ENCODE measurements at regions not wholly inside any gene's neighbourhood (a gene's known extent, or its start where the extent isn't known, plus 50 kb on each side); places are given as distances from the start of the nearest gene placed in this dataset.

GRCh38 chr16:13772782-13773181 lies 147.2 kb upstream of the ERCC4 start:
- intact Hi-C loops (cut with DNase I; ENCODE audit: low total_unique reads): no loop called here
- TF ChIP-seq POLR2A (IDR thresholded peaks at IDR 0.05) (no peak), CTCF (IDR thresholded peaks at IDR 0.05) (no peak)
- Histone ChIP-seq H3K9me3 (no peaks in the 10 kb centered on the region), H3K27ac (no peak overlapping the region), H3K36me3 (ENCODE audit: low read depth, missing control alignments) (no peaks in the 10 kb centered on the region), H3K4me1 (no peaks in the 10 kb centered on the region), H3K27me3 (no peaks in the 10 kb centered on the region), H3K4me3 (no peak overlapping the region)
- WGBS, 2 donors: 86% methylated on average over 1 of the region's 1 CpG
- no peak for DNase-seq

- peak overlapping the region in 1 of 2 donors; percentile 19 for H3K4me3 ChIP-seq
- DNase-seq: peak; percentile 26
- no peaks in the 10 kb centered on the region for H3K9me3 ChIP-seq
- TF ChIP-seq POLR2A (IDR thresholded peaks at IDR 0.05) (no peak), CTCF (IDR thresholded peaks at IDR 0.05) (no peak)
- H3K36me3 ChIP-seq (ENCODE audit: low read depth, missing control alignments): no peaks in the 10 kb centered on the region
- H3K27ac ChIP-seq: no peak overlapping the region
- no peaks in the 10 kb centered on the region for H3K27me3 ChIP-seq
- 47 to 48% methylated on average over 11 to 12 of the region's 12 CpGs for WGBS, 2 donors
- intact Hi-C loops (cut with DNase I; ENCODE audit: low total_unique reads): no loop called here
- no peaks in the 10 kb centered on the region for H3K4me1 ChIP-seq
Observed at GRCh38 chr16:13779676-13780075, 140.3 kb upstream of the ERCC4 start.

- WGBS, 2 donors: 18 to 22% methylated on average over 7 of the region's 7 CpGs
Observed at GRCh38 chr16:13780406-13781168, 139.4 kb upstream of the ERCC4 start.

GRCh38 chr16:13781169-13781564 lies 138.8 kb upstream of the ERCC4 start:
- H3K36me3 ChIP-seq (ENCODE audit: low read depth, missing control alignments): no peaks in the 10 kb centered on the region
- H3K9me3 ChIP-seq: no peaks in the 10 kb centered on the region
- DNase-seq: no peak
- no peaks in the 10 kb centered on the region for H3K27me3 ChIP-seq
- TF ChIP-seq CTCF (IDR thresholded peaks at IDR 0.05): no peak
- TF ChIP-seq POLR2A (IDR thresholded peaks at IDR 0.05): no peak
- intact Hi-C loops (cut with DNase I; ENCODE audit: low total_unique reads): no loop called here
- H3K4me3 ChIP-seq: no peak overlapping the region
- no peaks in the 10 kb centered on the region for H3K4me1 ChIP-seq
- WGBS, 2 donors: 43 to 61% methylated on average over 7 of the region's 7 CpGs
- no peak overlapping the region for H3K27ac ChIP-seq

More at GRCh38 chr16:13780406-13781168, 139.4 kb upstream of the ERCC4 start:
- intact Hi-C loops (cut with DNase I; ENCODE audit: low total_unique reads): no loop called here
- H3K36me3 ChIP-seq (ENCODE audit: low read depth, missing control alignments): no peaks in the 10 kb centered on the region
- H3K9me3 ChIP-seq: no peaks in the 10 kb centered on the region
- no peaks in the 10 kb centered on the region for H3K27me3 ChIP-seq
- TF ChIP-seq POLR2A (IDR thresholded peaks at IDR 0.05): no peak
- no peak for TF ChIP-seq CTCF (IDR thresholded peaks at IDR 0.05)
- no peak for DNase-seq
- H3K4me3 ChIP-seq: peak overlapping the region in 1 of 2 donors; percentile 19
- no peak overlapping the region for H3K27ac ChIP-seq
- H3K4me1 ChIP-seq: no peaks in the 10 kb centered on the region
